Astrocyte (in vitro differentiated cells and primary cell): ENCODE measurements at regions not wholly inside any gene's neighbourhood (a gene's known extent, or its start where the extent isn't known, plus 50 kb on each side); places are given as distances from the start of the nearest gene placed in this dataset.

Experiments used
- CTCF ChIP-seq: IDR thresholded peaks from 2 replicates; pipeline ENCODE4 v1.5.1; 2011; ENCODE audit warnings: low read depth, mild to moderate bottlenecking, inconsistent platforms, low read length, moderate library complexity; ENCODE audit not compliant: insufficient read depth
- EZH2 ChIP-seq: IDR thresholded peaks from 2 replicates; pipeline ENCODE4 v1.6.1; 2012; ENCODE audit warnings: mild to moderate bottlenecking, low read length, inconsistent platforms; ENCODE audit not compliant: insufficient read depth

GRCh38 chr10:131579251-131580071 lies 267.9 kb upstream of the TCERG1L start:
- no peak for TF ChIP-seq EZH2
- TF ChIP-seq CTCF: no peak
